Fibroblast of mammary gland (primary cell): ENCODE measurements at regions not wholly inside any gene's neighbourhood (a gene's known extent, or its start where the extent isn't known, plus 50 kb on each side); places are given as distances from the start of the nearest gene placed in this dataset.

Experiments used
- DNase-seq: peaks from one replicate; pipeline ENCODE4 v3.0.0-alpha.2; 2010; ENCODE audit warnings: low read depth
- H3K4me3 ChIP-seq: 2 replicates; pipeline ENCODE4 v1.5.1; 2011; ENCODE audit warnings: low read depth, mild to moderate bottlenecking, low read length, moderate library complexity; ENCODE audit not compliant: control insufficient read depth
- CTCF ChIP-seq: conservative IDR thresholded peaks from 2 replicates; pipeline ENCODE4 v1.5.1; 2011; ENCODE audit warnings: low read depth, low read length, inconsistent platforms; ENCODE audit not compliant: control insufficient read depth, insufficient read depth

- no peak for DNase-seq
- no peak overlapping the region for H3K4me3 ChIP-seq
- no peak for TF ChIP-seq CTCF
Observed at GRCh38 chr17:71689782-71690181, 431.0 kb upstream of the SOX9 start.

DNA sequence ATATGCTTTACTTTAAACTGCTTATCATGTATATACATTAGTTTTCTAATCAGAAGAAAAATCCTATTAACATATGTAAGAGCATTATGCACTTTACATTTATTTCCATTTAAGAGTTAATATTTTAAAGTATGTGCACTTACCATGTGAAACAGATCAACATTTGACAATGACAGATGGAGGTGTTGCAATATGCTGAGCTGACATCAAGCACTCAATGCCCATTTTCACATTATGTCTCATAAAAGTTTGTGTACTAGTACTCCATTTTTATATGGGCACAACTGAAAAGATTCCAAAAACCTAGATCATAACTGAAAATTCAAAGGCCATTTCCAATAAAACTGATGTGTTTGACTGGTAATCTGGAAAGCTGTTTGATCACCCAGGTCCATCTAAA, 420.9 kb upstream of the SOX9 start:
- no peak overlapping the region for H3K4me3 ChIP-seq
- TF ChIP-seq CTCF = no peak
- DNase-seq = no peak

DNA sequence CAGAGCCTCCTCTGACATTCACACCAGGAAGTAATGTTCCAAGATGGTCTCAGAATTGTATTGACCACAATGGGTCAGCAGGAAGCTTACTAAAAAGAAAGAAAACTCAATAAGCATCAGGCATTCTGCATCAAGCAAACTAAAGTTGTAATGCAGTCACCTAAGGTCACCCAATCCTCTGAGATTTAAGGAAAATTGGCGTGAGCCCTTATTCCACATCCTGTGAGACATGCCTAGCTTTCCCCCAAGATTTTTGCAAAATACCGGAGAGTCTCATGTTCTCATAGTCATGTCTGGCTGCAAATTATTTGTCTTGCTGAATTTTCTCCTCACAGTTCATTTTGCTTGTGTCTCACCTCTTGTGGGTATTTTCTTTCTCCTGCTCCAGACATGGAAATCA, 417.1 kb upstream of the SOX9 start:
- no peak overlapping the region for H3K4me3 ChIP-seq
- TF ChIP-seq CTCF = no peak
- DNase-seq = no peak

DNA sequence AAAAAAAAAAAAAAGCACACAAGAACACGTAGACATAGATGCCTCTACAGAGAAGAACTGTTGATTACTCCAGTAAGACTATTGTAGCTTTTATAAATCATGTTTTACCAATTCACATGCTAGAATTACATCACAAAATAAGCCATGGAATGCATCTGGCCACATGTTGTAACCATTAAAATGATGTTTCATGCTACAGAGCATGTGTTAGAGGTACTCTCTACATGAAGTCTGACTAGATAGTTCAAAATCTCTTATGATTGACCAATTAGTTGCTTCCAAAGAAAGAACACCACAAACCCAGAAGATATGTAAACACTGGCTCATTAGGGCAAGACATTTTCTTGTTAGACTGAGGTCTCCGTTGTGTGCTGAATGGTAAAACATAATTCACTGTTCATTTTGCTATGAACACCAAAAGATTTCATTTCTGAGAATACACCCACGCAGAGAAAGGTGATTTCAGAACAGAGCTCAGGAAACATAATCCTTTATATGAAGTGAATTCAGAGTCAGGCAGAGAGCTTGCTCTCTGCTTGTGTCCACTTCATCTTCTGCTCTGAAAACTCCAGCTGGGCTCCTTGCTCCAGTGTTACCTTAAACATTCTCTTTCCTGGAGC, 411.4 kb upstream of the SOX9 start:
- H3K4me3 ChIP-seq = no peak overlapping the region
- no peak for DNase-seq
- no peak for TF ChIP-seq CTCF

- no peak for DNase-seq
- no peak for TF ChIP-seq CTCF
- no peak overlapping the region for H3K4me3 ChIP-seq
Observed at GRCh38 chr17:71709946-71710345, 410.9 kb upstream of the SOX9 start.

GRCh38 chr17:71710816-71711215, 410.0 kb upstream of the SOX9 start:
- H3K4me3 ChIP-seq = no peak overlapping the region
- TF ChIP-seq CTCF = no peak
- no peak for DNase-seq

GRCh38 chr17:71713846-71714245, 407.0 kb upstream of the SOX9 start:
- DNase-seq = no peak
- H3K4me3 ChIP-seq = no peak overlapping the region
- TF ChIP-seq CTCF = no peak
